HFF-Myc (cell line): ENCODE measurements at regions not wholly inside any gene's neighbourhood (a gene's known extent, or its start where the extent isn't known, plus 50 kb on each side); places are given as distances from the start of the nearest gene placed in this dataset.

Experiments
- DNase-seq: peaks from one replicate; pipeline ENCODE4 v3.0.0-alpha.2; 2011; ENCODE audit warnings: low read depth; ENCODE audit errors: extremely low read depth
- H3K4me3 ChIP-seq: replicated peaks from 2 replicates; pipeline ENCODE4 v1.5.1; 2011; ENCODE audit warnings: low read depth, mild to moderate bottlenecking, control low read depth, low read length
- CTCF ChIP-seq: IDR thresholded peaks from 2 replicates; pipeline ENCODE4 v1.5.1; 2012; ENCODE audit warnings: mild to moderate bottlenecking, low read depth, low read length, control low read depth; ENCODE audit errors: missing control alignments

DNA sequence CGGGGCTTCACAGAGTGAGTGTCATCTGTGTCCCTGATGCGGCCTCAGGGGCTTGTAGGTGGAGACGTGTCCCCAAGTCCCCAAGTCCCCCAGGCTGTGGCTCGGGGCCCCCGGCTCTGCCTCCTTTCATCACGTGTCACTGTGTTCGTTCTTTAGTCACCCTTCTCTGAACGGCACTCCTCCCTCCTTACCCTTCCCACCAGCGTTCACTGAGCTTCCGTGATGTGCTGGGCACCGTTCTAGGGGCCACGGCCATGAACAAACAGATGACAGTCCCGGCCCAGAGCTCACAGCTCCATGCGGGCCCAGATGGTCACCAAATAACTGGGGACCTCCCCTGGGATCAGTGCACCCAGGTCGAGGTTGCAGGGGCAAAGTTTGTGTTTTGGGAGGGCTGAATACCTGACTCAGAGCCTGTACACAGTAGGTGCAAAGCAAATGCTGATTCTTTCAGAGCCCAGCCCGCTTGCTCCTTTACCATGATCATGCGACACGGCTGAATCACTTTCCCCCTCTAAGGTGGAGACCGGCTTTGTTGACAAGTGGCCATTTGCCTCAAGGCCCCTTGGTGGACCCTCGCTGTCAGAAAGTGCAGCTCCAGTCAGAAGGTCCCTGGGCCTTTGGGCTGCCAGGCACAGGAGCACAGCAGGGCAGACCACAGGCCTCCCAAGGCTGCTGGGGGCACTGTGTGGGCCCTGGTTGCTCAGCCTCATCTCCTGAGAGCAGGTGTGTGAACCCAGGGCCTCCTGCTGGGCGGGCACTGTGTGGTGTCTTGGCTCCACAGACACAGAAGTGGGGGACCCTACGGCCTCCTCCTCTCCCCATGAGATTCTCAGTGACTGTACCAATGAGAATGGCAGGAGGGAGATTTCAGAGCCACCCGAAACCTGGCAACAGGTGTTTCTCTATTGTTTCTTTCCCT is 592.5 kb downstream of the PTPRU start:
- DNase-seq = no peak
- no peak for TF ChIP-seq CTCF
- H3K4me3 ChIP-seq = no peak overlapping the region

GRCh38 chr1:29827801-29828525 is 591.6 kb downstream of the PTPRU start:
- no peak for TF ChIP-seq CTCF
- H3K4me3 ChIP-seq = no peak overlapping the region
- DNase-seq = no peak

DNA sequence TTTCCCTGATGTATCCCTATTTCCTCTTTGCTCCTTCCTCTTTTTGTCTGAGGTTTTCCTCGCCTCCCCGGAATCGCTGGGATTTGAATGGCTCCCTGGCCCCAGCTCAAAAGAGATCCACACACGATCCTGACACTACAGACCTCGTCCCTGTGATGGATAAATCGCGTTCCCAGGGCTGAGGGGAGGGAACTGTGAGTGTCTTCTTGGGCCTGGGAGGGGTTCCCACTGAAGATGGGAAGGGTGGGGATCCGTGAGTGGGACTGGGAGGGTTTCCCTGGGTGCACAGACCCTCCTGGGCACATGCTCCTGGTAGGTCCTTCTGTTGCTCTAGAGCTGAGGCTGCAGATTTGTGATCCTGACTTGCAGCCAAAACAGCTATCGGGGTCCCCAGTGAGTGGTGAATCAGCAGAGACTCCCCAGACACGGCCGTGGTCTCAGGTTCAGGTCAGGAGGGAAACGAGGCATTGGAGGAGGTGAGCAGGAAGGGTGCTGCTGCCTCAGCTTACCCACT is 591.0 kb downstream of the PTPRU start:
- no peak for TF ChIP-seq CTCF
- DNase-seq = no peak
- no peak overlapping the region for H3K4me3 ChIP-seq

GRCh38 chr1:29826646-29827045 is 590.3 kb downstream of the PTPRU start:
- no peak for TF ChIP-seq CTCF
- H3K4me3 ChIP-seq = no peak overlapping the region
- no peak for DNase-seq

DNA sequence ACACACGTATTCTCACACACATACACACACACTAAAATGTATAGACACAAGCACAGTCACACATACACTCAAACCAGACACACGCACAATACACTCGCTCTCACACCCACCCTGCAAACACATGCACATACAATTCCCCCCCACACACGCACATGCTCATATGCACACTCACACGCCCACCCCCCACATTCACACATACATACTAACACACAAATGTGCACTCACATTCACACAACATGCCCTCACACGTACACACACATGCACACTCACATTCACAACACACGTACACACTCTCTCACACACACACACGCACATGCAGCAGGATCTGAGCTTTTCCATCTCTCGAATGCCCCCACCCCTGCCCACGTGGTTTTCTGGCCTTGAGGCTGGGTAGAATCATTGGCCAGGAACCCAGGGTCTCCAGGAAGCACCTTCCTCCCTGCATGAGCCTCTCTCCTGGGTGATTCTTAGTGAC is 589.7 kb downstream of the PTPRU start:
- no peak overlapping the region for H3K4me3 ChIP-seq
- TF ChIP-seq CTCF = no peak
- no peak for DNase-seq

GRCh38 chr1:29825274-29825940 is 589.1 kb downstream of the PTPRU start:
- H3K4me3 ChIP-seq = no peak overlapping the region
- no peak for DNase-seq
- TF ChIP-seq CTCF = no peak
